GM21367 (cell line): ENCODE measurements at regions not wholly inside any gene's neighbourhood (a gene's known extent, or its start where the extent isn't known, plus 50 kb on each side); places are given as distances from the start of the nearest gene placed in this dataset.
"Not testable (repeated sequence)": the region's sequence is repeated elsewhere in the genome, so short reads cannot be mapped to it uniquely, and the experiment has no call there.

Experiments used
- ATAC-seq: cut with Tn5 transposase; IDR thresholded peaks from one replicate; pipeline ENCODE4 v1.9.1; 2021; ENCODE audit not compliant: unreplicated experiment

GRCh38 chr10:31123946-31124345 lies 92.3 kb upstream of the ZNF438 start:
- no peak for ATAC-seq

GRCh38 chr10:31124852-31125251 lies 93.2 kb upstream of the ZNF438 start:
- ATAC-seq: no peak

GRCh38 chr10:31125789-31126188 lies 94.1 kb upstream of the ZNF438 start:
- no peak for ATAC-seq

GRCh38 chr10:31126593-31126992 lies 94.9 kb upstream of the ZNF438 start:
- no peak for ATAC-seq

GRCh38 chr10:31128536-31128935 lies 96.9 kb upstream of the ZNF438 start:
- ATAC-seq: no peak

GRCh38 chr10:31129271-31129670 lies 97.6 kb upstream of the ZNF438 start:
- no peak for ATAC-seq

- ATAC-seq: no peak
These were observed 98.3 kb upstream of the ZNF438 start for GRCh38 chr10:31129880-31130405.

GRCh38 chr10:31130406-31130805 lies 98.7 kb upstream of the ZNF438 start:
- no peak for ATAC-seq

GRCh38 chr10:31131251-31131650 lies 99.6 kb upstream of the ZNF438 start:
- ATAC-seq: no peak

- no peak for ATAC-seq
These were observed 101.1 kb upstream of the ZNF438 start for GRCh38 chr10:31132681-31133244.

GRCh38 chr10:31133251-31133791 lies 101.7 kb upstream of the ZNF438 start:
- no peak for ATAC-seq

- ATAC-seq: no peak
These were observed 102.2 kb upstream of the ZNF438 start for GRCh38 chr10:31133792-31134310.

- no peak for ATAC-seq
These were observed 102.8 kb upstream of the ZNF438 start for GRCh38 chr10:31134311-31134952.

GRCh38 chr10:31135171-31135570 lies 103.5 kb upstream of the ZNF438 start:
- ATAC-seq: no peak

- not testable (repeated sequence) for ATAC-seq
These were observed 104.1 kb upstream of the ZNF438 start for GRCh38 chr10:31135791-31136190.

- no peak for ATAC-seq
These were observed 104.7 kb upstream of the ZNF438 start for GRCh38 chr10:31136386-31136785.

GRCh38 chr10:31136930-31137885 lies 105.5 kb upstream of the ZNF438 start:
- no peak for ATAC-seq

- ATAC-seq: no peak
These were observed 106.4 kb upstream of the ZNF438 start for GRCh38 chr10:31138026-31138553.

GRCh38 chr10:31139497-31139896 lies 107.8 kb upstream of the ZNF438 start:
- no peak for ATAC-seq

- ATAC-seq: no peak
These were observed 109.1 kb upstream of the ZNF438 start for GRCh38 chr10:31140716-31141115.

GRCh38 chr10:31142026-31142425 lies 110.4 kb upstream of the ZNF438 start:
- ATAC-seq: no peak
